B cell (primary cell): ENCODE measurements at regions not wholly inside any gene's neighbourhood (a gene's known extent, or its start where the extent isn't known, plus 50 kb on each side); places are given as distances from the start of the nearest gene placed in this dataset.

Experiments used
- EZH2 ChIP-seq: IDR thresholded peaks from 2 replicates; pipeline ENCODE4 v1.6.1; 2012; ENCODE audit warnings: borderline replicate concordance, low read depth, mild to moderate bottlenecking, moderate library complexity, low read length; ENCODE audit not compliant: insufficient read depth, poor library complexity, severe bottlenecking
- TF ChIP-seq, protein P1 (sequence below): fragments of 200-600 bp; IDR thresholded peaks from one replicate; pipeline ENCODE4 v1.8.0; 2022; ENCODE audit warnings: antibody characterized with exemption, mild to moderate bottlenecking

DNA sequence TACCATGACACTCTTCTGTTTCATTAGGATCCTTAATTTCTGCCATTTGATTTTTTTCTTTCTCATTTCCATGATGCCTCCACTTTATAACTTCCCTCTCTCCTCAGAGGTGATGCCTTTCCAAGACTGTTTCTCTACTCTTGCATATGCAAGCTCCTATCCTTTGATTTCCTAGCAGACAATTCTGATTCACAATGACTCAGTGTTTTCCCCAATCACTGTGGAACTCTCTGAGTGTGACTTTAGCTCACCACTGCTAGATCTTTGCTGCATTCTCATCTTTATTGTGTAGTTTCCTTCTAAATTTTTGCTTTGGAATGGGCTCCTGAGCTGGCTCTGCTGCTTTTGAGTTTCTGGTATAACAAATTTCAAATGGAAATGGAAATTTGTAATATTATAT, 184.9 kb downstream of the TINAG start:
- TF ChIP-seq, protein P1, sequence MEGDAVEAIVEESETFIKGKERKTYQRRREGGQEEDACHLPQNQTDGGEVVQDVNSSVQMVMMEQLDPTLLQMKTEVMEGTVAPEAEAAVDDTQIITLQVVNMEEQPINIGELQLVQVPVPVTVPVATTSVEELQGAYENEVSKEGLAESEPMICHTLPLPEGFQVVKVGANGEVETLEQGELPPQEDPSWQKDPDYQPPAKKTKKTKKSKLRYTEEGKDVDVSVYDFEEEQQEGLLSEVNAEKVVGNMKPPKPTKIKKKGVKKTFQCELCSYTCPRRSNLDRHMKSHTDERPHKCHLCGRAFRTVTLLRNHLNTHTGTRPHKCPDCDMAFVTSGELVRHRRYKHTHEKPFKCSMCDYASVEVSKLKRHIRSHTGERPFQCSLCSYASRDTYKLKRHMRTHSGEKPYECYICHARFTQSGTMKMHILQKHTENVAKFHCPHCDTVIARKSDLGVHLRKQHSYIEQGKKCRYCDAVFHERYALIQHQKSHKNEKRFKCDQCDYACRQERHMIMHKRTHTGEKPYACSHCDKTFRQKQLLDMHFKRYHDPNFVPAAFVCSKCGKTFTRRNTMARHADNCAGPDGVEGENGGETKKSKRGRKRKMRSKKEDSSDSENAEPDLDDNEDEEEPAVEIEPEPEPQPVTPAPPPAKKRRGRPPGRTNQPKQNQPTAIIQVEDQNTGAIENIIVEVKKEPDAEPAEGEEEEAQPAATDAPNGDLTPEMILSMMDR, result no peak
- TF ChIP-seq EZH2, result no peak
